GM19395 (cell line): ENCODE measurements at regions not wholly inside any gene's neighbourhood (a gene's known extent, or its start where the extent isn't known, plus 50 kb on each side); places are given as distances from the start of the nearest gene placed in this dataset.

ENCODE experiments used
- ATAC-seq: cut with Tn5 transposase; IDR thresholded peaks from one replicate; pipeline ENCODE4 v1.9.1; 2021; ENCODE audit warnings: mild to moderate bottlenecking, moderate library complexity; ENCODE audit not compliant: unreplicated experiment

DNA sequence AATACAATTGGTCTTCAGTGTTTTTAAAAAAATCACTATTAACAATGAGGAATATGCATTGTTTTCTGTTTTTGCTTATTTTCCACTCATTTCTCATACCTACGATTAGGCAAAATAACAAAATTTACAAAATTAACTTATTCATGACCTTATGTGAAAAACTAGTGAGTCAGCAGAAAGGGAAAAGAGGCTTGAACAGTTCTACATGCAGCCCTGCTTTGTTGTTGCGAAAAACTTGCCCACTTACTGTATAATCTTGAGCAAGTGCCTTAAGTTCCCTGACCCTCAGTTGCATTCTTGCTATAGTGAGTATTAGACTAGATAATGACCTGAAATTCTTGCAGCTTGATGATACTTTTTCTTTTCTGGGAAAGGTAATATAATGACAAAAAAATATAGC is 551.1 kb upstream of the BCHE start:
- no peak for ATAC-seq

DNA sequence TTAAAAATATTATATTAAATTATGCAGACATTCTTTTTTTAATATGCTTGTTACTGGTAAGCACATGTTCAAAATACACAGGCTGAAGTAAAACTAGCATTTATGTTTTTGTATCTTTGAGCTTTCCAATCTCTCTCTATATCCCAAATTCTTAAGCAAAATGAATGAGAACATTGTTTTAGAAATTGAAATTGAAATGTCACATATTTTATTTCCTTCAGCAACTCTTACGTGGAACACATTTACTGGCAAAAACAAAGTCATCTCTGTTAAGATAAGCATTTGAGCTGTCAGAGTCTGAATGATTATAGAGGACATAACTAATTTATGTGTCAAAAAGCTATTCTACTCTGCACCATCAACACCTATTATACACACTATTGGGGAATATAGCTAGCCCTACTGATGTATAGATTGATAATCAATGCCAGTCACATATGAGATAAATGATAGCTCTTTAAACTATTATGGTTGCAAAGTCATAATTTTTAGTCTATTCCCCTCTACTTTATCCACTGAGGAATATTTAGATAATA is 535.4 kb upstream of the BCHE start:
- no peak for ATAC-seq

DNA sequence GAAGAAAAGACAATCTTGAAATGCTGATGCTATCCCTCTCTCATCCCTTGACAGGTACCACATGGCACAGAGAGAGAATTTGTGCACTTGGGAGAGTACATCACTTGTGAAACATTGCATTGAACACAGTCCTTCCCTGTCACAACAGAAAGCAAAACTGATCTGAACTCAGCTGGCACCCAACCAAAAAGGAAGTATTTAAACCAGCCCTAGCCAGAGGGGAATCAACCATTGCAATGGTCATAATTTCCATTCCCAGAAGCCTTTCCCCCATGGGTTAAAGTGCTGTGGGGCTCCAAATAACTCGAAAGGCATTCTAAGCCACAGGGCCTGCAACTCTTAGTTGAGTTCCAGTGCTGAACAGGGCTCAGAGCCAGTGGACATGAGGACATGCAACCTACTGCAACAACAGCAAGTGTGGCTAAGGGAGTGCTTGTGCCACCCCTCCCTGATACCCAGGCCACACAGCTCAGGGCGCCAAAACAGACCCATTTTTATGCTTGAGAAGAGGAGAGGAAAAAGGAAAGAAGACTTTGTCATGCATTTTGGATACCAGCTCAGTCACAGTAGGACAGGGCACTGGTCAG is 530.8 kb upstream of the BCHE start:
- no peak for ATAC-seq

DNA sequence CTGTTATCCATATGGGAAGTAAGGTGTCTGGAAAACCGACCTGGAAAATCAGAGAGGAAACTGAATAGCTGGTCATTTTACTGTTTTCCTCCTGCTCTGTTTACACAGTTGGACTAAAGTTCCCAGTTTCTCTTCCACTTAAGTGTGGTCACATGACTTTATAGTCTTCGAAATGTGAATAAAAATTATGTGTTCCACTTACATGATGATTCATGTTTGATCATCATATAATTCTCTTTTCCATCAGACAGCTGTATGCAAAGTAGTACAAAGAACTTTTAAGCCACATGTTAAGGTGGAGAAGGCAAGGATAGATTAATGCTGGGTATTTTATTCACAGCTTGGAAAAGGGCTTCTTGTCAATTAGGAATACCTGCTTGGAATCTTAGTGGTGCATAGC is 525.5 kb upstream of the BCHE start:
- no peak for ATAC-seq

DNA sequence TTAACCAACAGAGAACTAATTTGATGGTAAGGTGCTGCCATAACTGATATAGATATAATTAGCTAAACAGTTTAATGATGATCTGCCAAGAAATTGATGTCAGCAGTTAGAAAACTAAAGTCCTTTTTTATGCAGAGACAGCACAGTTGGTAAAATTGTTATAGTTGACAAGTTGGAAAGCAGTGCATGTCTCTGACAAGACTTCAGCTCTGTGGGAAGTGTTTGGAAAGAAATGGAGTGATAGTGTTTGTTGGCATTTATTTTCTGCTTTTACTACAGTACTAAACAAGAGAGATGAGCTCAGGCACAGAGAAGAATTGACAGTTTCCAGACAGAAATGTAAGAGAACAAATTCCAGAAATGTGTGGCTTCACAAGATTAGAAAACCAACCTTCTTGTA is 523.5 kb upstream of the BCHE start:
- ATAC-seq: no peak

DNA sequence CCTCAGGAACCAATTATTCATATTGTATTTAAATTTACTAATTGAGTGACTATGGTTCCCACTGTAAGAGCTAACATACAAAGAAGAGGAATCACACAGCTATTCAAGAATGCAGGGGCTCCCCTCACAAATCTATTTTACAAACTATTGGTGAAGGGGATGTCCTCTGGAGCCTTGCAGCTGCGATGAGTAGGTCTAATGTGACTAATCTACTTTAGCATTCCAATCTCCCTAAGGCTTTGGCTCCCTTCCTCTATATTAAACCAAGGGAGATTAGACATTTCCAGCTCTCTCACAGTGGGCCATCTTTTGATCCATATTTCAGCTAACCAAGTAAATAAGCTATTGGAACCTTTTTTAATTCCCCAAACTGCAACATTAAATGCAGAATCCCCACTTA is 514.2 kb upstream of the BCHE start:
- no peak for ATAC-seq

DNA sequence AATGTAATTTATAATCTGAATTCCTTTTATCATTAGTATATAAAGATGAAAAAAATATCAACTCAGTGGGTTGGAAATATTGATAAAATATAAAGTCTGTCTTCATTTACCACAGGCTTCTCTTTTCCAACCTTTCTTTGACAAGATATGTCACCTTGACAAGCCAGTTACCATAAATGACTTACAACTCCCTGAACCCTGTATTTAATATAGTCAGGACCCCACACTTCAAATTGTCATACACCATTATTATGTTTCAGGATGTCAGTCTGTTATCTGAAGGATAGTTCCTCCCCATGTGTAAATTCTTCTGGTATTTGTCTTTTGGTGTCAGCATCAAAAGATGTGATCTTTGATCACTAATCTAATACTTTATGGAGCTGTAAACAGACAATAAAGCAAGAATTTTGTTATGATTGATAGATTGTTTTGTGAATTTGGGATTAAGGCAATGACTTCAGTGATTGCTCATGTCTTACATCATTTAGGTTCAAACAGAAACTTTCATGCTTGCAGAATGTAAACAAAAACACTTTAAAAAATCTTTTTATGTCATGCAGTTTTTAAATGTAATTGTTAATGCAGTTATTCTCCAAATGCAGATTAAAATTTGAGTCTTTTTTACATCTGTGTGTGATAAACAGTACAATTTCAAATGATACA is 503.5 kb upstream of the BCHE start:
- ATAC-seq: no peak

DNA sequence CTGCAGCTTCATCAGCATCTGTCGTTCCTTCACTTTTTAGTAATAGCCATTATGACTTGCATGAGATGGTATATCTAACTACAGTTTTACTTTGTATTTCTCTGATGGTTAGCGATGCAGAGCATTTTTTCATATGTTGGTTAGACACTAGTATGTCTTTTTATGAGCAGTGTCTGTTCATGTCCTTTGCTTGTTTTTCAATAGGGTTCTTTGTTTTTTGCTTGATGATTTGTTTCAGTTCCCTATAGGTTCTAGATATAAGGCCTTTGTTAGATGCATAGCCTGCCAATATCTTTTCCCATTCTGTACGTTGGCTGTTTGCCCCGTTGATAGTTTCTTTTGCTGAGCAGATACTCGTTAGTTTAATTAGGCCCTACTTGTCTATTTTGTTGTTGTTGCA is 487.2 kb upstream of the BCHE start:
- no peak for ATAC-seq

DNA sequence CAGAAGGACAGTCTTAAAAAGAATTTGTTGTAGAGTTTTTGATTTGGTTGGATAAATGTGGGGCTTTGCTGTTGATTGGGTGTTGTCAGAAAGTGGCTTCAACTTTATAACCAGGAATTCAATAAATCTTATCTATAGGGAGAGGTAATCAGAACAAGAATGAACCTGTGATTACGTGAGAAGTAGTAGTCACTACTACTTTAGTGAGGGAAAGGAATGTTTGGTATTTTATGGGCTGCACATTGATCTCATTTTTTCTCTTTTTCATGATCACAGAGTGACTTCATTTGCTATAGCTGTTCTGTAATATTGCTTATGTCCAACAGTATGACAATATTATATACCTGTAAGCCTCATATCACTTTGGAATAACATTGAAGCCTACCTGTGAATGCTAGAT is 485.2 kb upstream of the BCHE start:
- ATAC-seq: no peak

DNA sequence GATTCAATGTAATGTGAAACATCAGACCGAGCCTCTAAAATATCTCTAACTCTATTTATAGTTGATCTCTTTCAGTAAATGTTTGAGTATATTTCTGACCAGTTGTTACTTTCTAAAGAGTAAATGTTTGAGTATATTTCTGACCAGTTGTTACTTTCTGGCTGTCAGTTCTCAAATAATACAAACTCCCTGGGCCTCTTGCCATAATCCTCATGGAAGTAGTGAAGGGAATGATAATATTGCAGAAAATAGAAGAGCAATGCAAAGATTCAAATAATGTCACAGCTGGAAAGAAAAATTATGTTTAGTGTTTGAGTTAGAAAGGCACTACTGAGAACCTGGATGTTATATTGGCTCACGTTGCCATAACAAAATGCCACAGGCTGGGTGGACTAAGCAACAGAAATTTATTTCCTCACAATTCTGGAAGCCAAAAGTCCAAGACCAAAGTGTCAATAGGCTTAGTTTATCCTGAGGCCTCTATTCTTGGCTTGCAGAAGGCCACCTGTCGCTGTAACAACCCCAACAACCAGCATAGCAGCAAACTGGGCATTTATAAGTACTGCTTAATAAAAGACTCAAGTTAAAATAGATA is 470.6 kb upstream of the BCHE start:
- ATAC-seq: no peak

DNA sequence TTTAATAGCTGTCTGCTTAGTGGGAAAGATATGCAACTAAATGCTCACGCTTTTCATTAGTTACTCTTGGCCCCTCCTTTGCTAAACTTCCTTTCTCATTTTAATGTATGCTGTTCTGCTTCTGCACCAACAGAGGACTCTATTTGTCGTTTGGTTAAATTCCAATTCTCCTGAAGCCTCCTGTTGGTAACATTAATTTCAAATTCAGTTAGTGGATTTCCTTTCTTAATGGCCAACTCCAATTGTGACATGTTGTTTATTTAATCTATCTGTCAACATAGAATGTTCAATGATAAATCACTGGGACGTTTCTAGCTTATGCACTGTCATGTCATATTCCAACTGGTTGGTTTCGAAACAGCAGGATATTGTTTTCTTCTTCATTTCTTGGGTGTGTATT is 467.4 kb upstream of the BCHE start:
- no peak for ATAC-seq

DNA sequence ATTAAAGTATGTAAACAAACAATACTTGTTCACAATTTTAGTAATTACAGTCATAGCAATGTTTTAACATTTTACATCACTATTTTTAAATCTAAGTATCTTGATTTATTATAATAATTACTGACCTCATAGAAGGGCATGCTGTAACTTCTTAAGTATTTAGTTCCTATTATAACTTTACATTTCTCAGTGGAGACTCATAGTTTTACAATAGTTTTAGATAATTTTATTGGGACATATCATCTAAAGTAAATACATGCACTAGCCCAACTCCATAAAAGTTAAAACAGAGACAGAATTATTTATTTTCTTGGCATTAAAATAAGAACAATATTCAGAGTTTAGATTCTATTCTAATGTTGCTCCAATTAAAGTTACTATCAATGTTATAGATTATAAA is 466.5 kb upstream of the BCHE start:
- ATAC-seq: no peak

DNA sequence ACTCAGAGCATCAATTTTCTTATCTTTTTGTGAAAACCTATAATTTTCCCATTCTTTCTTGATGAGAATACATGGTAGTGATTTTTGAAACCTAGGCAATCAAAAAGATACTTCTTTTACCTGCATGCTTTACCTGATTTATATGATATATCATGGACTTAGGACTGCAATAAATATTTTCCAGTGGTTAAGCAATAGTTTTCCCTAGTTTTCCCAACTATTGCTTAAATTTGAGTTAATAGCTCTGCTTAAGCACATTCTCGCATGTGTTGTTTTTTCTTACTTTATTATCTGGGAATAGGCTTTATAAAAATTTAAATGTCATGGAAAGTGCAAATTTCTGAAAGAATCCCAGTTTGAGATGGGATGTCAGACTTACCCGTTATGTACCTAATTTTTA is 465.1 kb upstream of the BCHE start:
- ATAC-seq: no peak

DNA sequence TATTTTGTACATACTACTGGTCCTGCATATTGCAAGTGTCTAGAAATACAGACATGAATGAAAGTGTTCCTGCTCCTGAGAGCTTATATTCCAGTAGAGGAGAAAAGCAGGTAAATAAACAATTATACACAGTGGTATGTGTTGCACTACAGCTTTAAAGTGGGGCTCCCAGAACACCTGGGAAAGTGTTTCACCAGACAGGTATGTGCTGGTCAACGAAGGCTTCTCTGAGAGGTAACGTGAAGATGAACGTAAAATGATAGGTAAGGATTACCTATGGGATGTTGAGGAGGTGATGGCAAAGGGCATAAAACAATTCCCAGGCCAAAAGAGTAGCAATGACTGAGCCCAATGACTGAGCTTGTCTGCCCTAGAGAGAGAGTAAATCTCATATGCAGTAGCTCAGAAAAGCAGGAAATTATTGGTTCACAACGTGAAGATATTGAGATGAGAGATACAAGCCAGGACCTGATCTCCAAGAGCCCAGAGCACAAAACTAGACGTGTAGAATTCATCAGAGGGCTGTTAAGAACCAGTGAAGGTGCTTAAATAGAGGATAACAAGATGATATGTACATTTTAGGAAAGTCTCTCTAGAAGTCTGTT is 459.1 kb upstream of the BCHE start:
- ATAC-seq: no peak

DNA sequence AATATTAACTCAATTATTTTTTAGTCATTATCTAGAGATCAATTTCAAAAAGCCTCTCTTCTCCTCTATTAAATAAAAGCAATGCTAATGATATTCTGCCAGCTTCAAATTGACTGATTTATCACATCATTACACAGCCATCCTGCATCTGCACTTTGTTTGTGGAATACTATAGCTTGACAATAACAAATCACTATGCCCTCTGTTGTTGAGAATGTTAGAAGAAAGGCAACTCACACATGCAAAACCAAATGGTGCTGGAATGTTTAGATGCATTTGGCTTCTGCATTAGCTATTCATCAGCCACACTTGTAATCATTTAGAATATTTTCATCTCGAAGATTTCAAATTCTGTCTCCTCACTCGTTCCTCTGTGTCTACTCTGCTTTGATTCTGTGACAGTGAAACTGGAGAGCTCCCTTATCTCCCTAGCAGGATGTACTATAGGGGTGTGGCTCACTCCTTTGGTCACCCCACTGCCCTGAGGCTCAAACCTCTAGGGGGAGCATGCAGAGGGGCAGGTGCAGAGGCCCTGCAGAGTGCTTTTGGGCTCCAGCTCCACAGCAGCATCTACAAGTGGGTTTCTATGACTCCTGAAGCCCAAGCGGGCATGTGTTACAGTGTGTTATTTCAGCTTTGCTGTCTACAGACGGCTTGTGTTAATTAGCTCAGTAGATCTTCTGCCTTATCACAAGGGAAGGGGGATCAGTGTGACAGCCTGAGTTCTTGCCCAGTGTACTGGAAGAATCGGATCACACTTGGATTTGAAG is 454.1 kb upstream of the BCHE start:
- ATAC-seq: no peak

DNA sequence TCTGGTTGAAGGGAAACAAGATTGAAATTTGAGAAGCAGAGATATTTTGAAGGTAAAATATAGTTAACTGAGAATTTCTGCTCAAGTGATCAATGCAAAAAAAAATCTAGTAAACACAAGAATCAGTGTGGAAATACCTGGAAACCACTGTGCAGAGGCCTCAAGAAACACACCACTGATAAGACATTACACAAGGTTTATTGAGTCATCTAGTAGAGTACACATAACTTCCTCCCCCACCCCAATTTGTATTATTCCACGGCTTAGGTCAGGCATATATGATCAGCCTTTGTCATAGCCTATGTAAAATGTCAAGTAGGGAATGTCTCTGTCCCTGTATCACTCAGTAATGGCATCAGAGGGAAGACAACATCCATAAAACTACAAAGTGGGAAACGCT is 447.8 kb upstream of the BCHE start:
- ATAC-seq: no peak

DNA sequence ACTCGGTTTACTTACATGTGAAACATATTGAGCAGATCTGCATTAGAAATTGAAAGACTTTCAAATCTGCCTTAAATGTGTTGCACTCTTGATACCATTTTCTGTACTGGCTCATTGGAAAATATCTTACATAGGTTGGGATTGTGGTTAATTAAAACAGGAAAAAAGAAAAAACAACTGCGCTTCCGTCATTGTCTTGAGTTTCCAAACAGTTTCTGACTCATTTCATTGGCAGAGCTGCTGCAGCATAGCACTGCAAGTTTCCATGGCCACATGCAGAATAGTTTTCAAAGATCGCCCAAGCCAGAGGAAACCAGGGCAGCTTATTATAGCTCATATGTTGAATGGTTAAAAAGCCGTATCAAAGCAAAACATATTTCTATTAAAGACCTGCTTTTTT is 446.6 kb upstream of the BCHE start:
- no peak for ATAC-seq

DNA sequence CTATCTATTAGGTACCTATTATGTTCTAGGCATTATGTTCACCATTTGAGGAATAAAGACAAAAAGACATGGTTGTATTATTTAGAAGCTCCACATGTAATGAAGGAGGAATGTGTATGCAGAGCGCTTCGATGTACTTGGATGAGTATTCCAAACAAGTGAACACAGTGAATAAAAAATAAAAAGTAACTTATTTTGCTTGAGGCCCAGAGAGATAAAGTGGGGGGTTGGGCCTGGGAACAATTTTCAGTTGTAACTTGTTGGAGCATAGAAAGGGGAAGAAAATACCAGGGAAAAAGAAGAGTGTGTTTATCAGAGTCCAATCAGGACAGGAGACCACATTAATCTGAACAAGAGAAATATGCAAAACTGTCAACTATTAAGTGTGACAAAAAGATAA is 445.7 kb upstream of the BCHE start:
- ATAC-seq: no peak

DNA sequence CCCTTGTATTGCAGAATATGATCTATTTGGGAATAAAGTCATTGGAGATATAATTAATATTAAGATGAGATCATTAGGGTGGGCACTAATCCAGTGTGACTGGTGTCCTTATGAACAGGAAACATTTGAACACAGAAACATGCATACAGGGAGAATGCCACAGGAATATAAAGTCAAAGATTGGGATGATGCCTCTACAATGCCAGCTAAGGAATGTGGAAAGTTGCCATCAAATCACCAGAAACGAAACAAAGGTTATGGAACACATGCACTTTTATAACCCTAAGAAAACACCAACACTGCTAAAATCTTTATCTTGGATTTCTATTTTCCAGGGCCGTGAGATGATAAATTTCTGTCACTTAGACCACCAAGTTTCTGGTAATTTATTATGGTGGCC is 442.4 kb upstream of the BCHE start:
- no peak for ATAC-seq

DNA sequence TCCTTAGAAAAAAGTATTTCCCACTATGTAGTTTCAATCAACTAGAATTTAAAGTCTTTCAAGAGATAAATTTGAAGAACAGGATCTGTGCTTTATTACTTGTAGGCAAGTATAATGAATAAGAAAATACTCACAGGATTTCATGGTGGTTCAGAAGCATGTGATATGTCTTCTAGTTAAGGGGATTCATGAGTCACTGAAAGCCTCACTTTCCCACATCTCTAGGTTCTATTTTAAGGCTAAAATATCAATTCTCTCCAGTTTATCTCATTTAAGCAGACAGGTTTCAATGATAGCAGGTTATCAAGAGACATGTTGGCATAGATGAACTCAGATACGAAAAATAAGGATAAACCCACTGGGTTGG is 437.8 kb upstream of the BCHE start:
- no peak for ATAC-seq

DNA sequence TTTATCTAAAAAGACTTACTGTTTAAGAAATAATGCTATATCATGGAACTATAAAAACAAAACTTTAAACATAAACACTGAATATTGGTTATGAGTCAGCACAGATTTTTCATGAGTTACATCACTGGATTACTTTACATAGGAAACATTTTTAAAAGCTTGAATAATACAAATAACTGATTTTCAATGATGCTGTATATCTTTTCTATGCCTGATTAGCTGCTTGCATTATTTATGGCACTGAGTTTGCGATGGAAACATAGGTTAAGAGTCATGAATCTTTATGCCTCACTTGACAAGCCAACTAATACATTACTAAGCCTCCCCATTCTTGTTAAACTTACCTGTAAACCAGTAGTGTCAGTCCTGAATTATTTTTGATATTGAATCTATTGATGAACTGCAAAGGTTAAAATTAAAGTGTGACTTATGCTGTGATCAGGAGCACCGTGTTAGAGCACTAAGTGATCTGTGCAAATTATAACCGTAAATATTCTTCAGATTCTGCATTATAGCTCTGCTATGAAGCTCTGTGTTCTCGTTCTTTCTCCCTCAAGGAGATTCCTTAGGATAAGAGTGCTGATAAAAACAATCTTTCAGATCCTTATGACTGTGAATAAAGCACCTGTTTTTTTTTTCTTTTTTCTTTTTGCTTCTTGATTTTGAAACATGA is 437.3 kb upstream of the BCHE start:
- no peak for ATAC-seq
